Ureter (tissue), 1 donor: ENCODE measurements at regions not wholly inside any gene's neighbourhood (a gene's known extent, or its start where the extent isn't known, plus 50 kb on each side); places are given as distances from the start of the nearest gene placed in this dataset.
"Not testable (repeated sequence)": the region's sequence is repeated elsewhere in the genome, so short reads cannot be mapped to it uniquely, and the experiment has no call there.

Experiments used
- DNase-seq: peaks from one replicate; pipeline ENCODE4 v3.0.0-alpha.2; 2020; ENCODE audit warnings: low spot score
- donor health status: DM: yes; HTN: yes; CAD: no.

DNA sequence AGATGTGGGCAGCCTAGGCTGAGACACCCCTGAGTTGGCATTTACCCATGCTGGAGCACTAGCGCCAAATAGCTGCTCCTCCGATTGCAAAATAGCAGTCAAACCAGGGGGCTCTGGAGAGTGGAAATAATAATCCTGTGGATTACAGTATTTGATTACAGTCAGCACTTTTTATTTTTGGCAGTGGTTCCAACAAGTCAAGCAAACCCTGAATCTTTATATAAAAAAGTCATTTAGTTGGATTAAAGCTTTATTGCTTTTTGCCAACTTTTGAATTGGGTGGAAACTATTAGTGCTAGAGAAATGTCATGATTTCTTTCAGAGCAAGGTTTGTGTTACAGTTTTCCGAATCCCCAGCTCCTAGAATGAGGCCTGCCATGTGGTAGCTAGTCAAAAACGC, 99.3 kb upstream of the FAM20A start:
- DNase-seq, result no peak

DNA sequence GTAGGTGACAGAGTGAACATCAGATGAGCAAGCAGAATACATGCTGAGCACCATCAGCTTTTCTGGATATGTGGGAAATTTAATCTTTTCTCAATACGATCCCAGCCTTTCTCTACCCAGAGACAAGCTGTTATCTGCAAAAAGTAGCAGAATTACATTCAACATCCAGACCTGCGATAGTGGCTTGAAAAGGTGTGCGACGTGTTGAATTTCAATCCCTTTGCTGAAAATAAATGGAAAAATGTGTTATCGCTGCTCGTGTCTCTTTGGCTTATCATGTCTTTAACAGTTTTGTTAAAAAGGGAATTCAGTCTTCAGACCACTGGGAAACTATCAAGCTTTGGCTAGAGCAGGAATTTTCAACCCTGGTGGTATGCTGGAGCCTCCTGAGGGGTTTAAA, 98.8 kb upstream of the FAM20A start:
- DNase-seq, result no peak

- DNase-seq, result no peak
Observed at GRCh38 chr17:68698746-68699145, 97.6 kb upstream of the FAM20A start.

DNA sequence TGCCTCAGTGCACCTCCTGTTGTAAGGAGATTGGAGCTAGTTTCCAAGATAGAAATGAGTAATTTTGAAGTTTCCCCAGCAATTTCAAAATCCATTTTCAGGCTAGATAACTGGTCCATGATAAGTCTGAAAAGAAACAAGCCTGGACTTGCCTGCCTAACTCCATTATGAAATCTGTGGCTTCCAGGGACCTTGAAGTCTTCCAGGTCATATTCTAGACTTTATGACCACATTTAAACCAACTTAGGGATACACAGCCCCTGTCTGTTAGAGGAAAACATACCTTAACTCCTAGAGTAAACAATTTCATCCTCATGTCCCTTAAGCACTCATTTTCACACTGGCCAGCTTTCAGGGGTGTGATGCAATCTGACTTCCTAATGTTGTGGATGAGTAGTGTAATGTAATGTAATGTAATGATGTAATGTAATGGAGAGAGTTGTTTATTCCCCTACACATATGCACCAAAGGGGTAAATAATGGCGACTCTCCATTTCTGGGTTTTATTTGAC, 96.7 kb upstream of the FAM20A start:
- no peak for DNase-seq

DNA sequence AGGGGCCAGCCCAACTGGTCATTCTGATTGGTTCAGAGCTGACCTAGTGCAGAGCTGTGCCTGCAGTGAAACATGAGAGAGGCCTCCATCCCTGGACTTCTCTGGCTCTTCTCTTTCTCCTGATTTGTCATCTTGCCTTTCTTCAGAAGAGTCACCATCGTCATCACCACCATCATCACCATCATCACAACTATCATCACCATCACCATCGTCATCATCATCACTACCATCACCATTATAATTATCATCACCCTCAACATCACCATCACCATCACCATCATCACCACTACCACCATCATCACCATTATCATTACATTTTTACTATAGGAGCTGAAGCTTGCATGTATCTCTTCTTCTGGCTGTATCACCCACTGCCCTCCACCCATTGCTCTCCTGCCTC, 94.5 kb upstream of the FAM20A start:
- no peak for DNase-seq

DNA sequence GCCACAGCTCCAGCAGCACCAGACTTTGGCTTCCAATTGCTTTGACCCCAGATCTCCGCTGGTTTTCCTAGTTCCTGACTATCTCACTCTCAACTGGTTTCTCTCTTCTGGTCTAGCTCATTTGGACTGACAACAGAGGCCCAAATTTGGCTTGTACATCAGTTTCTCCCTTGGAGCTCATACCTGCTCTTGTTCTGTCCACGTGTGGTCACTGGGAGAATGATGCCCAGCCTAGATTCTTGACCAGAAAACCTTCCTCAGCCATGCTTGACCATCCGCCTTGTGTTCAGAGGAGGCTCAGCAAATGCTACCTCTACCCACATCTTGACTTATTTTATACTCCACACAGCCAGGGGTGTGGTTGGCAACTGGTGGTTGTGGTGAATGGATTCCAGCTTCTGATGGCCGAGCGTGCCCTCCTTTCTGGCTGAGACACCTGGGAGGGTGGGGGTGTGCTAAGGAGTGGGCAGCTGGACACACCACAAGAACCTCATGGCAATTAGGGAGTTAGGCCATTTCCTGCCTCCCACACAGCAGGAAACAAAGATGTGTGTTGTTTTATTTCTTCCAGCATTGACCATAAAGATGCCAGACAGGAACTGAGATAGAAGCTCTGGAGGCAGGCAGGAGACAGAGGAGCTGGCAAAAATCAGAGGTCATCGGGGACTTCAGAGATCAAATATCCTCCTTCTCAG, 93.8 kb upstream of the FAM20A start:
- DNase-seq, result no peak

DNA sequence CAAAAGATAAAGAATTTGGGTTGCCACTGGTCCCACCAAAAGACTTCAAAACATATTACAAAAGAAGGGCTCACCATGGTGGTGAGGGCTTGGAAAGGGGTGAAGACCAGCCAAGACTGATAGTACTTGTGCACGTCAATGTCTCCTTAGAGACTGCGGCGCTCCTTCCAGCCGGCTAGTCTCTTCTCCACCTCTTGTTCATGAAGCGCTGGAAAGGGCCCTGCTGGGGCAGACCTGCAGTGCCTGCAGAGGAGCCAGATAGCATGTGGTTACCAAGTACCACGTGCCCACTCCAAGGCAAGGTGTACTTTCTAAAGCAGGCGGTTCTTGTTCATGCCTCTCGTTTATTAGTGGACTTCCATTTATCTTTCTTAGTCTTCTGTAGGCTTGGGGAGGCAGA, 92.7 kb upstream of the FAM20A start:
- DNase-seq, result no peak

DNA sequence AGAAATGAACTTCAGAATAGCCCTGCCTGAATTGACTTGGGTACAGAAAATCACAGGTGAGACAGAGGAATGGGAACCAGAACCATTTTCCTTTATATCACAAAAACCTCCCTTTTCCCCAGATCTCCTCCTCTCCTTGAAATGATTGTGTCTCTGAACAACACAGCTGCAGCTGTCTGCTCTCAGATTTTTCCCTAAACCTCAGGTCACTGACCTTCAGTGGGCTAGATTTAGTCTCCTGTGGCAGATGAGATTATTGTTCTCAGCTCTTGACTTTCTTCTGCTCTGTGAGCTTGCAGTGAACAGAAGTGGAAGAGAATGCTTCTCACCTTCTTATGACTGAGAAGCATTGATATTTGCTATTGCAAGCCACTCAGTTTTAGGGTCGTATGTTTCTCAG, 92.3 kb upstream of the FAM20A start:
- DNase-seq, result no peak

DNA sequence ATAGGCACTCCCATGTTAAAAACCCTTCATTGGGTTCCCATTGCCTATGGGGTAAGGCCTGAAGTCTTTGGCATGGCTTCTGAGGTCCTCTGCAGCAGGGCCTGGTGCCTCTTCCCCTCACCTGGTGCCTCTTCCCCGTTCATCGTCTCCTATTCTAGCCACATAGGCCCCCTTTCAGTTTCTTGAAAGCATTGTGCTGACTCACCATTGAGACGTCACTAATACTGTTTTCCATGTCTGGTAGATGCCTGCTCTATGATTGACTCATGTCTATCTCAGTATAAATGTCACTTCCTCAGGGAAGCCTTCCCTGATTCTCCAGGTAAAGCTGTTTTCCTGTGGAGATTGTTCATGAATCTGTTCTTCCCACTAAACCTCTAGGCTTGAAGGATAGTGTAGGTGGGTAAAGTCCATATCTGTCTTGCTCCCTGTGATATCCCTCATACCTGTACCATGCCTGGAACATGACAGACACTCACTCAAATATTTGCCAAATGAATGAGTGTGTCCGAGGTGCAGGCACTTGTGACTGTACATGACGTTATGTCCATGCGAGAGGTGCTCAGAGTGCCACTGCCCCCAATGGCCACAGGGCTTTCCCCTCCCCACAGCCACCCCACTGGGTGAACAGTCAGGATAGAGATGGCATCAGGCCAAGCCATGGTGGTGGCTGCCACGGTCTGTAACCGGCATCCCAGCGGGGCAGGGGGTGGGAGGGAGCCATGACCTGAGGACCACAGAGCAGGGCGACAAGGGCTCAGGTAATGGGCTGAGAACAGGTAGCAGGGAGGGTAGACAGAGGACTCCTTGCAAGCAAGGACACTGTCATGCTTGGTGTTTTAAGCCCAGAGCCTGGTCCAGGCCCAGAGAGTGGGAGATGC, 85.2 kb upstream of the FAM20A start:
- DNase-seq, result no peak

- DNase-seq, result no peak
Observed at GRCh38 chr17:68684949-68685357, 83.8 kb upstream of the FAM20A start.

- DNase-seq, result no peak
Observed at GRCh38 chr17:68682903-68683302, 81.7 kb upstream of the FAM20A start.

DNA sequence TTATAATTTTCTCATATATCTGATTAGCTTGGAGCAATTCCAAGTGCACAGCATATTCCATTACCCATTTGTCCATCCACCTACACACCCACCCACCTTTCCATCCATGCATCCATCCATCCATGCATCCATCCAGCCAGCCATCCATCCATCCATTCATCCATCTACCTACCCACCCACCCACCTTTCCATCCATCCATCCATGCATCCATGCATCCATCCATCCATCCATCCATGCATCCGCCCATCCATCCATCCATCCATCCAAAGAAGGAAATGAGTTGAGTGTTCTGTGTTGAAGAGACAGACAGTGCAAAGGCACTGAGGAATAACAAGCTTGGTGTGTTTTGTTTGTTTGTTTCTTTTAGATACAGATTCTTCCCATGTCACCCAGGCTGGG, 78.7 kb upstream of the FAM20A start:
- DNase-seq, result no peak

- no peak for DNase-seq
Observed at GRCh38 chr17:68676856-68677255, 75.7 kb upstream of the FAM20A start.

DNA sequence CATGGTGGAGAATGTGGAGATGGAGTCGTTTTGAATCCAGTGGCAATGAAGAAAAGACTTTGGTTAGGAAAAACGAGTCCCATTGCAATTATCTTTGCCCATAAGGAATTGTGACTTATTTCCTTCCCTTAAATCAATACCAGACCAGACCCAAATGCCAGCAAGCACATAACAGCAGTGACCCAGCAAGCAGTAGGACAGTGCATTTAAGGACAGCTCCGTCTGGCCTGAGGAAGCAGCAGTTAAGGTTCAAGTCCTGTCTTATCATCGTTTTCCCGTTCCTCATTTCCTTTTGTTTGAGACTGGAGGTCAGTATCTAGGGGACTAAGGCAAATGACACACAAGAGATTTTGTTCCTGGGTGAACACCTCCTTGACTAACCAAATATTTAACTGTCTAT, 74.6 kb upstream of the FAM20A start:
- DNase-seq, result no peak

- no peak for DNase-seq
Observed at GRCh38 chr17:68674029-68674925, 73.1 kb upstream of the FAM20A start.

GRCh38 chr17:68670967-68671693, 70.0 kb upstream of the FAM20A start:
- DNase-seq, result no peak

- DNase-seq, result not testable (repeated sequence)
Observed at GRCh38 chr17:68666438-68666837, 65.3 kb upstream of the FAM20A start.

DNA sequence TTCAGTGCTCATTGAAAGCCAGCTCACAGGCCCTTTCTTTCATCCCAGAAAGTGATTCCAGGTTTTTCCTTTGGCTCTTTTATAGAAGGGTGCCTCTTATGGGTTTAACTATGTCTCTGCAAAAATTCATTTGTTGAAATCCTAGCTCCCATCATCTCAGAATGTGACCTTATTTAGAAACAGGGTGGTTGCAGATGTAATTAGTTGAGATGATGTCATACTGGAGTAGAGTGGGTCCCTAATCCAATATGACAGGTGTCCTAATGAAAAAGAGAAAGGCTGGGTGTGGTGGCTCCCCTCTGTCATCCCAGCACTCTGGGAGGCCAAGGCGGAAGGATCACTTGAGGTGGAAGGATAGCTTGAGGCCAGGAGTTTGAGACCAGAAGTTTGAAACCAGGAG, 64.2 kb upstream of the FAM20A start:
- no peak for DNase-seq

DNA sequence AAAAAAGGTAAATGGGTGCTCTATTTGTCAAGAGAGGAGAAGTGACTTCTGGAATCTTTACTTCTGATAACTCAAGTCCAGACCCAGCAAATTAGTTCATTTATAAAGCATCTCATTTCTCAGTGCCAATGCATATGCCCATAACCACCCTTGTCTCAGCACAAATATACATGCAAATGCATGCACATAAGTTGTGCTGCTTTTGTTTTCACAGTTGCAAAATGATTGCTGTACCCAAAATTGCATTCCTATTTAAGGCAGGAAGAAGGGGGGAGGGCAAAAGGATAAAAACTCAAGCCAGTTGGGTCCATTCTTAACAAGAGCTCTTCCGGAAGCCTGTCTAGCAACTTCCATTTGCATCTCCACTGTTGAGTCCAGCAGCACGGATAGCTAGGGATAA, 61.3 kb upstream of the FAM20A start:
- no peak for DNase-seq

GRCh38 chr17:68662037-68662432, 60.9 kb upstream of the FAM20A start:
- DNase-seq, result no peak

GRCh38 chr17:68661265-68662036, 60.3 kb upstream of the FAM20A start:
- no peak for DNase-seq
